Loucy (cell line): ENCODE measurements at regions not wholly inside any gene's neighbourhood (a gene's known extent, or its start where the extent isn't known, plus 50 kb on each side); places are given as distances from the start of the nearest gene placed in this dataset.

ENCODE experiments used
- EZH2phosphoT487 ChIP-seq: fragments of 200-600 bp; IDR thresholded peaks from 2 replicates; pipeline ENCODE4 v1.6.1; 2018; ENCODE audit warnings: antibody characterized with exemption, mild to moderate bottlenecking, moderate library complexity, borderline replicate concordance
- TF ChIP-seq, protein P1 (sequence below): fragments of 200-600 bp; sonication (generic); conservative IDR thresholded peaks from 2 replicates; pipeline ENCODE4 v1.5.1; 2014; ENCODE audit warnings: mild to moderate bottlenecking, antibody characterized with exemption, low read length

- TF ChIP-seq, protein P1, sequence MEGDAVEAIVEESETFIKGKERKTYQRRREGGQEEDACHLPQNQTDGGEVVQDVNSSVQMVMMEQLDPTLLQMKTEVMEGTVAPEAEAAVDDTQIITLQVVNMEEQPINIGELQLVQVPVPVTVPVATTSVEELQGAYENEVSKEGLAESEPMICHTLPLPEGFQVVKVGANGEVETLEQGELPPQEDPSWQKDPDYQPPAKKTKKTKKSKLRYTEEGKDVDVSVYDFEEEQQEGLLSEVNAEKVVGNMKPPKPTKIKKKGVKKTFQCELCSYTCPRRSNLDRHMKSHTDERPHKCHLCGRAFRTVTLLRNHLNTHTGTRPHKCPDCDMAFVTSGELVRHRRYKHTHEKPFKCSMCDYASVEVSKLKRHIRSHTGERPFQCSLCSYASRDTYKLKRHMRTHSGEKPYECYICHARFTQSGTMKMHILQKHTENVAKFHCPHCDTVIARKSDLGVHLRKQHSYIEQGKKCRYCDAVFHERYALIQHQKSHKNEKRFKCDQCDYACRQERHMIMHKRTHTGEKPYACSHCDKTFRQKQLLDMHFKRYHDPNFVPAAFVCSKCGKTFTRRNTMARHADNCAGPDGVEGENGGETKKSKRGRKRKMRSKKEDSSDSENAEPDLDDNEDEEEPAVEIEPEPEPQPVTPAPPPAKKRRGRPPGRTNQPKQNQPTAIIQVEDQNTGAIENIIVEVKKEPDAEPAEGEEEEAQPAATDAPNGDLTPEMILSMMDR = no peak
- TF ChIP-seq EZH2phosphoT487 = no peak
These were observed 538.2 kb downstream of the GLUD2 start for GRCh38 chrX:121585626-121586025.
